Ovary (tissue), 7 donors: ENCODE measurements at regions not wholly inside any gene's neighbourhood (a gene's known extent, or its start where the extent isn't known, plus 50 kb on each side); places are given as distances from the start of the nearest gene placed in this dataset.

Experiments
- DNase-seq, 5 donors: peaks; one replicate each; pipeline ENCODE4 v3.0.0-alpha.2; 2019 to 2020
- H3K27ac ChIP-seq, 2 donors: fragments of 200-600 bp; one replicate each; pipeline versions ENCODE4 v1.5.1 to v1.8.0; 2019 to 2022
- H3K27me3 ChIP-seq: fragments of 200-600 bp; one replicate; pipeline ENCODE4 v1.8.0; 2022
- H3K36me3 ChIP-seq: fragments of 200-600 bp; sonication (generic); one replicate; pipeline ENCODE4 v1.5.1; 2019
- H3K4me1 ChIP-seq: one replicate; pipeline ENCODE4 v1.8.1; 2013; ENCODE audit warnings: mild to moderate bottlenecking, moderate library complexity; ENCODE audit not compliant: insufficient read depth
- H3K4me3 ChIP-seq: fragments of 200-600 bp; sonication (generic); one replicate; pipeline ENCODE4 v1.5.1; 2017
- H3K9me3 ChIP-seq, 2 donors: fragments of 200-600 bp in 1 of 2; sonication (generic) in 1 of 2; one replicate each; pipeline versions ENCODE4 v1.5.1 to v1.8.1; 2013 to 2019; ENCODE audit warnings: mild to moderate bottlenecking in 1 of 2, moderate library complexity in 1 of 2
- CTCF ChIP-seq, 3 donors: fragments of 450-650 bp in 2 of 3; fragments of 200-600 bp in 1 of 3; IDR thresholded peaks; one replicate each; pipeline versions ENCODE4 v1.5.1 to v1.8.0; 2016 to 2022; ENCODE audit warnings: antibody characterized with exemption in 3 of 3, mild to moderate bottlenecking in 1 of 3
- EP300 ChIP-seq: sonication (generic); formaldehyde crosslinking; IDR thresholded peaks from one replicate; pipeline ENCODE4 v1.6.1; 2017; ENCODE audit warnings: antibody characterized with exemption
- POLR2A ChIP-seq: fragments of 450-650 bp; IDR thresholded peaks from one replicate; pipeline ENCODE4 v1.6.1; 2017; ENCODE audit warnings: antibody characterized with exemption, mild to moderate bottlenecking, moderate library complexity
- WGBS, 3 donors: extraction: QIAGEN DNeasy Blood & Tissue Kit in 1 of 3; methylation state at CpG; one replicate each; pipeline versions ENCODE4 v1.1.5 to v1.1.7; 2013 to 2017; 5-methylcytosine and 5-hydroxymethylcytosine counted together
- intact Hi-C, 4 donors: fragments of 100-400 bp; cut with DNase I; formaldehyde crosslinking; loops; one replicate each; pipeline versions ENCODE4 v1.11.0 to v1.15.1; 2022 to 2023
- donor health status: DM: no; HTN: no; CAD: no; lungs with moderate emphysema.
- donor health status: DM: no; HTN: no; CAD: no.
- donor health status: Bipolar disorder and iron deficiency.
- donor health status: DM: no; HTN: no; CAD: no.
- donor health status: DM: yes; HTN: yes; CAD: no.

GRCh38 chr14:101049511-101049910 is 146.0 kb upstream of the RTL1 start:
- WGBS, 3 donors = 80 to 86% (median 81%) methylated on average over 12 of the region's 12 CpGs
- Histone ChIP-seq H3K4me3 (no peak overlapping the region), H3K27ac (no peak overlapping the region), H3K9me3 (no peaks in the 10 kb centered on the region), H3K27me3 (no peaks in the 10 kb centered on the region), H3K36me3 (no peaks in the 10 kb centered on the region), H3K4me1 (no peaks in the 10 kb centered on the region)
- intact Hi-C loops = no loop called here
- DNase-seq = no peak
- TF ChIP-seq POLR2A (no peak), CTCF (IDR thresholded peaks at IDR 0.05) (no peak), EP300 (no peak)

- no peak overlapping the region for H3K4me3 ChIP-seq
- no peaks in the 10 kb centered on the region for H3K4me1 ChIP-seq
- no peaks in the 10 kb centered on the region for H3K27me3 ChIP-seq
- TF ChIP-seq EP300 (no peak), POLR2A (no peak), CTCF (IDR thresholded peaks at IDR 0.05) (no peak)
- H3K9me3 ChIP-seq = no peaks in the 10 kb centered on the region
- no peaks in the 10 kb centered on the region for H3K36me3 ChIP-seq
- intact Hi-C loops = no loop called here
- DNase-seq = no peak
- WGBS, 3 donors = 42 to 55% (median 55%) methylated on average over 6 of the region's 6 CpGs
- no peak overlapping the region for H3K27ac ChIP-seq
These were observed 146.4 kb upstream of the RTL1 start for GRCh38 chr14:101049942-101050341.

GRCh38 chr14:101050901-101051490 is 147.5 kb upstream of the RTL1 start:
- Histone ChIP-seq H3K9me3 (peaks cover 0 to 2% of the 10 kb centered on the region in 2 donors), H3K4me1 (no peaks in the 10 kb centered on the region), H3K36me3 (no peaks in the 10 kb centered on the region), H3K27ac (no peak overlapping the region), H3K27me3 (no peaks in the 10 kb centered on the region), H3K4me3 (no peak overlapping the region)
- WGBS, 3 donors = 93 to 95% (median 95%) methylated on average over 17 of the region's 17 CpGs
- DNase-seq = no peak
- TF ChIP-seq CTCF (IDR thresholded peaks at IDR 0.05) (no peak), POLR2A (no peak), EP300 (no peak)
- intact Hi-C loops = no loop called here

GRCh38 chr14:101054671-101055070 is 151.1 kb upstream of the RTL1 start:
- Histone ChIP-seq H3K27ac (no peak overlapping the region), H3K9me3 (peaks cover 0 to 4% of the 10 kb centered on the region in 2 donors), H3K4me1 (no peaks in the 10 kb centered on the region), H3K36me3 (no peaks in the 10 kb centered on the region), H3K4me3 (no peak overlapping the region), H3K27me3 (no peaks in the 10 kb centered on the region)
- intact Hi-C loops = no loop called here
- no peak for DNase-seq
- WGBS, 3 donors = 86 to 91% (median 88%) methylated on average over 7 of the region's 7 CpGs
- TF ChIP-seq POLR2A (no peak), CTCF (IDR thresholded peaks at IDR 0.05) (no peak), EP300 (no peak)
